Liver (tissue), 8 donors: ENCODE measurements at regions not wholly inside any gene's neighbourhood (a gene's known extent, or its start where the extent isn't known, plus 50 kb on each side); places are given as distances from the start of the nearest gene placed in this dataset.

Experiments
- DNase-seq: peaks from one replicate; pipeline ENCODE4 v3.0.0-alpha.2; 2017; ENCODE audit warnings: low spot score
- H3K27ac ChIP-seq, 2 donors: one replicate each; pipeline ENCODE4 v1.7.0; 2013; ENCODE audit warnings: inconsistent platforms in 2 of 2, low read length in 2 of 2, control low read depth in 1 of 2, low read depth in 1 of 2, mild to moderate bottlenecking in 1 of 2
- H3K27me3 ChIP-seq, 4 donors: one replicate each; pipeline versions ENCODE4 v1.6.1 to v1.7.0; 2013; ENCODE audit warnings: low read length in 3 of 4, inconsistent platforms in 1 of 4, mild to moderate bottlenecking in 1 of 4, moderate library complexity in 1 of 4; ENCODE audit not compliant: control insufficient read depth in 4 of 4, insufficient read depth in 4 of 4
- H3K36me3 ChIP-seq, 4 donors: one replicate each; pipeline versions ENCODE4 v1.6.1 to v1.7.0; 2013; ENCODE audit warnings: low read length in 3 of 4, mild to moderate bottlenecking in 3 of 4, low read depth in 1 of 4, moderate library complexity in 1 of 4; ENCODE audit not compliant: control insufficient read depth in 4 of 4, insufficient read depth in 3 of 4
- H3K4me1 ChIP-seq, 4 donors: one replicate each; pipeline versions ENCODE4 v1.6.1 to v1.7.0; 2013; ENCODE audit warnings: low read length in 3 of 4, mild to moderate bottlenecking in 3 of 4, moderate library complexity in 1 of 4; ENCODE audit not compliant: control insufficient read depth in 4 of 4, insufficient read depth in 4 of 4
- H3K4me3 ChIP-seq, 3 donors: one replicate each; pipeline versions ENCODE4 v1.6.1 to v1.7.0; 2013; ENCODE audit warnings: low read length in 3 of 3, control low read depth in 1 of 3, low read depth in 1 of 3, mild to moderate bottlenecking in 1 of 3
- H3K9ac ChIP-seq, 2 donors: one replicate each; pipeline ENCODE4 v1.7.0; 2013; ENCODE audit warnings: low read length in 2 of 2, mild to moderate bottlenecking in 2 of 2, moderate library complexity in 2 of 2, control low read depth in 1 of 2, low read depth in 1 of 2
- H3K9me3 ChIP-seq, 4 donors: one replicate each; pipeline versions ENCODE4 v1.6.1 to v1.7.0; 2013; ENCODE audit warnings: low read length in 3 of 4; ENCODE audit not compliant: control insufficient read depth in 4 of 4
- ATF3 ChIP-seq: IDR thresholded peaks from 2 replicates; pipeline ENCODE4 v1.6.1; 2016; ENCODE audit warnings: antibody characterized with exemption
- FOXA2 ChIP-seq: IDR thresholded peaks from 2 replicates; pipeline ENCODE4 v1.6.1; 2016; ENCODE audit warnings: antibody characterized with exemption
- GABPA ChIP-seq, 2 donors: IDR thresholded peaks in 1 of 2; conservative IDR thresholded peaks in 1 of 2; 2 replicates each; pipeline ENCODE4 v1.6.1; 2016; ENCODE audit warnings: antibody characterized with exemption in 2 of 2, mild to moderate bottlenecking in 1 of 2, moderate library complexity in 1 of 2
- HNF4A ChIP-seq, 2 donors: conservative IDR thresholded peaks; 2 replicates each; pipeline ENCODE4 v1.6.1; 2016; ENCODE audit warnings: antibody characterized with exemption in 2 of 2, mild to moderate bottlenecking in 2 of 2
- MAX ChIP-seq: IDR thresholded peaks from 2 replicates; pipeline ENCODE4 v1.6.1; 2016; ENCODE audit warnings: antibody characterized with exemption
- NR2F2 ChIP-seq: IDR thresholded peaks from 2 replicates; pipeline ENCODE4 v1.6.1; 2016; ENCODE audit warnings: antibody characterized with exemption
- RAD21 ChIP-seq, 2 donors: IDR thresholded peaks; 2 replicates each; pipeline ENCODE4 v1.6.1; 2016; ENCODE audit warnings: antibody characterized with exemption in 2 of 2, mild to moderate bottlenecking in 2 of 2
- RXRA ChIP-seq, 2 donors: IDR thresholded peaks; 2 replicates each; pipeline ENCODE4 v1.6.1; 2017 to 2018; ENCODE audit warnings: antibody characterized with exemption in 2 of 2, mild to moderate bottlenecking in 1 of 2
- SP1 ChIP-seq: IDR thresholded peaks from 2 replicates; pipeline ENCODE4 v1.6.1; 2018; ENCODE audit warnings: antibody characterized with exemption, mild to moderate bottlenecking
- YY1 ChIP-seq: IDR thresholded peaks from 2 replicates; pipeline ENCODE4 v1.6.1; 2016; ENCODE audit warnings: antibody characterized with exemption, mild to moderate bottlenecking
- WGBS: extraction: QIAGEN DNeasy Blood & Tissue Kit; methylation state at CpG from one replicate; pipeline ENCODE4 v1.1.7; 2013; 5-methylcytosine and 5-hydroxymethylcytosine counted together
- TF ChIP-seq, protein P1 (sequence below): IDR thresholded peaks from 2 replicates; pipeline ENCODE4 v1.6.1; 2016; ENCODE audit warnings: antibody characterized with exemption
- TF ChIP-seq, protein P2 (sequence below): IDR thresholded peaks from 2 replicates; pipeline ENCODE4 v1.6.1; 2016; ENCODE audit warnings: antibody characterized with exemption, mild to moderate bottlenecking
- TF ChIP-seq, protein P3 (sequence below): fragments of 150-350 bp; IDR thresholded peaks from 2 replicates; pipeline ENCODE4 v1.5.1; 2017; ENCODE audit warnings: improper control_type of control experiment, low read depth, low read length; ENCODE audit not compliant: missing input control
- donor health status: healthy.
- donor health status: healthy.
- donor health status: healthy.
- donor health status: healthy.
- donor health status: healthy.

- TF ChIP-seq RAD21 (IDR thresholded peaks at IDR 0.05) (no peak), FOXA2 (no peak), RXRA (IDR thresholded peaks at IDR 0.05) (no peak), HNF4A (conservative IDR thresholded peaks at IDR 0.05) (no peak), NR2F2 (no peak)
- TF ChIP-seq, protein P1, sequence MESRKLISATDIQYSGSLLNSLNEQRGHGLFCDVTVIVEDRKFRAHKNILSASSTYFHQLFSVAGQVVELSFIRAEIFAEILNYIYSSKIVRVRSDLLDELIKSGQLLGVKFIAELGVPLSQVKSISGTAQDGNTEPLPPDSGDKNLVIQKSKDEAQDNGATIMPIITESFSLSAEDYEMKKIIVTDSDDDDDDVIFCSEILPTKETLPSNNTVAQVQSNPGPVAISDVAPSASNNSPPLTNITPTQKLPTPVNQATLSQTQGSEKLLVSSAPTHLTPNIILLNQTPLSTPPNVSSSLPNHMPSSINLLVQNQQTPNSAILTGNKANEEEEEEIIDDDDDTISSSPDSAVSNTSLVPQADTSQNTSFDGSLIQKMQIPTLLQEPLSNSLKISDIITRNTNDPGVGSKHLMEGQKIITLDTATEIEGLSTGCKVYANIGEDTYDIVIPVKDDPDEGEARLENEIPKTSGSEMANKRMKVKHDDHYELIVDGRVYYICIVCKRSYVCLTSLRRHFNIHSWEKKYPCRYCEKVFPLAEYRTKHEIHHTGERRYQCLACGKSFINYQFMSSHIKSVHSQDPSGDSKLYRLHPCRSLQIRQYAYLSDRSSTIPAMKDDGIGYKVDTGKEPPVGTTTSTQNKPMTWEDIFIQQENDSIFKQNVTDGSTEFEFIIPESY = no peak
These were observed 127.8 kb downstream of the COPS8 start (continued) for GRCh38 chr2:237213315-237214022.

- no peaks in the 10 kb centered on the region for H3K4me1 ChIP-seq
- H3K36me3 ChIP-seq = no peaks in the 10 kb centered on the region
- no peak for DNase-seq
- no peaks in the 10 kb centered on the region for H3K27me3 ChIP-seq
- no peaks in the 10 kb centered on the region for H3K9me3 ChIP-seq
- H3K9ac ChIP-seq = no peak overlapping the region
- no peak for TF ChIP-seq NR2F2
- no peak for TF ChIP-seq MAX
- TF ChIP-seq, protein P2, sequence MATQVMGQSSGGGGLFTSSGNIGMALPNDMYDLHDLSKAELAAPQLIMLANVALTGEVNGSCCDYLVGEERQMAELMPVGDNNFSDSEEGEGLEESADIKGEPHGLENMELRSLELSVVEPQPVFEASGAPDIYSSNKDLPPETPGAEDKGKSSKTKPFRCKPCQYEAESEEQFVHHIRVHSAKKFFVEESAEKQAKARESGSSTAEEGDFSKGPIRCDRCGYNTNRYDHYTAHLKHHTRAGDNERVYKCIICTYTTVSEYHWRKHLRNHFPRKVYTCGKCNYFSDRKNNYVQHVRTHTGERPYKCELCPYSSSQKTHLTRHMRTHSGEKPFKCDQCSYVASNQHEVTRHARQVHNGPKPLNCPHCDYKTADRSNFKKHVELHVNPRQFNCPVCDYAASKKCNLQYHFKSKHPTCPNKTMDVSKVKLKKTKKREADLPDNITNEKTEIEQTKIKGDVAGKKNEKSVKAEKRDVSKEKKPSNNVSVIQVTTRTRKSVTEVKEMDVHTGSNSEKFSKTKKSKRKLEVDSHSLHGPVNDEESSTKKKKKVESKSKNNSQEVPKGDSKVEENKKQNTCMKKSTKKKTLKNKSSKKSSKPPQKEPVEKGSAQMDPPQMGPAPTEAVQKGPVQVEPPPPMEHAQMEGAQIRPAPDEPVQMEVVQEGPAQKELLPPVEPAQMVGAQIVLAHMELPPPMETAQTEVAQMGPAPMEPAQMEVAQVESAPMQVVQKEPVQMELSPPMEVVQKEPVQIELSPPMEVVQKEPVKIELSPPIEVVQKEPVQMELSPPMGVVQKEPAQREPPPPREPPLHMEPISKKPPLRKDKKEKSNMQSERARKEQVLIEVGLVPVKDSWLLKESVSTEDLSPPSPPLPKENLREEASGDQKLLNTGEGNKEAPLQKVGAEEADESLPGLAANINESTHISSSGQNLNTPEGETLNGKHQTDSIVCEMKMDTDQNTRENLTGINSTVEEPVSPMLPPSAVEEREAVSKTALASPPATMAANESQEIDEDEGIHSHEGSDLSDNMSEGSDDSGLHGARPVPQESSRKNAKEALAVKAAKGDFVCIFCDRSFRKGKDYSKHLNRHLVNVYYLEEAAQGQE = no peak
- TF ChIP-seq, protein P3, sequence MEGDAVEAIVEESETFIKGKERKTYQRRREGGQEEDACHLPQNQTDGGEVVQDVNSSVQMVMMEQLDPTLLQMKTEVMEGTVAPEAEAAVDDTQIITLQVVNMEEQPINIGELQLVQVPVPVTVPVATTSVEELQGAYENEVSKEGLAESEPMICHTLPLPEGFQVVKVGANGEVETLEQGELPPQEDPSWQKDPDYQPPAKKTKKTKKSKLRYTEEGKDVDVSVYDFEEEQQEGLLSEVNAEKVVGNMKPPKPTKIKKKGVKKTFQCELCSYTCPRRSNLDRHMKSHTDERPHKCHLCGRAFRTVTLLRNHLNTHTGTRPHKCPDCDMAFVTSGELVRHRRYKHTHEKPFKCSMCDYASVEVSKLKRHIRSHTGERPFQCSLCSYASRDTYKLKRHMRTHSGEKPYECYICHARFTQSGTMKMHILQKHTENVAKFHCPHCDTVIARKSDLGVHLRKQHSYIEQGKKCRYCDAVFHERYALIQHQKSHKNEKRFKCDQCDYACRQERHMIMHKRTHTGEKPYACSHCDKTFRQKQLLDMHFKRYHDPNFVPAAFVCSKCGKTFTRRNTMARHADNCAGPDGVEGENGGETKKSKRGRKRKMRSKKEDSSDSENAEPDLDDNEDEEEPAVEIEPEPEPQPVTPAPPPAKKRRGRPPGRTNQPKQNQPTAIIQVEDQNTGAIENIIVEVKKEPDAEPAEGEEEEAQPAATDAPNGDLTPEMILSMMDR = no peak
- no peak for TF ChIP-seq ATF3
- TF ChIP-seq RXRA (IDR thresholded peaks at IDR 0.05) = no peak
- no peak for TF ChIP-seq YY1
- no peak for TF ChIP-seq GABPA (IDR thresholded peaks at IDR 0.05 in 1 of 2, conservative IDR thresholded peaks at IDR 0.05 in 1 of 2)
- no peak for TF ChIP-seq SP1
- TF ChIP-seq FOXA2 = no peak
- no peak overlapping the region for H3K4me3 ChIP-seq
- WGBS = 89% methylated on average over 8 of the region's 8 CpGs
- no peak overlapping the region for H3K27ac ChIP-seq
These were observed 128.5 kb downstream of the COPS8 start for GRCh38 chr2:237214030-237214675.
